Fibroblast of lung (primary cell): ENCODE measurements at regions not wholly inside any gene's neighbourhood (a gene's known extent, or its start where the extent isn't known, plus 50 kb on each side); places are given as distances from the start of the nearest gene placed in this dataset.
"Not testable (repeated sequence)": the region's sequence is repeated elsewhere in the genome, so short reads cannot be mapped to it uniquely, and the experiment has no call there.

ENCODE experiments used
- DNase-seq, 2 donors: peaks; one replicate each; pipeline versions ENCODE4 v3.0.0 to v3.0.0-alpha.2; 2010; ENCODE audit warnings: low read depth in 2 of 2
- H2AFZ ChIP-seq: 2 replicates; pipeline ENCODE4 v1.5.1; 2012; ENCODE audit warnings: low read length, control low read depth, inconsistent platforms
- H3K27ac ChIP-seq: 2 replicates; pipeline ENCODE4 v1.5.1; 2011; ENCODE audit warnings: low read length, control low read depth; ENCODE audit not compliant: insufficient read depth
- H3K27me3 ChIP-seq: 2 replicates; pipeline ENCODE4 v1.5.1; 2011; ENCODE audit warnings: mild to moderate bottlenecking, low read length; ENCODE audit not compliant: control insufficient read depth, insufficient read depth
- H3K36me3 ChIP-seq: 2 replicates; pipeline ENCODE4 v1.5.1; 2011; ENCODE audit warnings: low read length; ENCODE audit not compliant: control insufficient read depth, insufficient read depth
- H3K4me1 ChIP-seq: 2 replicates; pipeline ENCODE4 v1.5.1; 2011; ENCODE audit warnings: low read length; ENCODE audit not compliant: control insufficient read depth, insufficient read depth; ENCODE audit errors: extremely low read depth
- H3K4me2 ChIP-seq: 2 replicates; pipeline ENCODE4 v1.5.1; 2011; ENCODE audit warnings: low read length, control low read depth; ENCODE audit not compliant: insufficient read depth; ENCODE audit errors: extremely low read depth
- H3K4me3 ChIP-seq, 4 experiments: fragments of 200-600 bp in 1 of 4; sonication (generic) in 1 of 4; replicated peaks in 1 of 4; 2 replicates each; pipeline ENCODE4 v1.5.1; 2011 to 2016; ENCODE audit warnings: low read length in 4 of 4, low read depth in 3 of 4, mild to moderate bottlenecking in 3 of 4, control low read depth in 2 of 4, inconsistent platforms in 1 of 4, mixed read lengths in 1 of 4; ENCODE audit not compliant: insufficient read depth in 1 of 4; ENCODE audit errors: control extremely low read depth in 1 of 4
- H3K79me2 ChIP-seq: 2 replicates; pipeline ENCODE4 v1.5.1; 2012; ENCODE audit warnings: mild to moderate bottlenecking, low read length, inconsistent platforms; ENCODE audit not compliant: control insufficient read depth, insufficient read depth
- H3K9ac ChIP-seq: 2 replicates; pipeline ENCODE4 v1.5.1; 2011; ENCODE audit warnings: mild to moderate bottlenecking, low read length, control low read depth; ENCODE audit not compliant: insufficient read depth
- H3K9me3 ChIP-seq: 2 replicates; pipeline ENCODE4 v1.5.1; 2012; ENCODE audit warnings: low read depth, low read length; ENCODE audit not compliant: control insufficient read depth, insufficient read depth
- H4K20me1 ChIP-seq: 2 replicates; pipeline ENCODE4 v1.5.1; 2011; ENCODE audit warnings: low read length; ENCODE audit not compliant: control insufficient read depth, insufficient read depth; ENCODE audit errors: extremely low read depth
- CTCF ChIP-seq, 2 donors: IDR thresholded peaks in 1 of 2; conservative IDR thresholded peaks in 1 of 2; 1 replicate in 1 of 2; 2 replicates in 1 of 2; pipeline ENCODE4 v1.5.1; 2011 to 2012; ENCODE audit warnings: low read length in 2 of 2, control low read depth in 1 of 2, inconsistent platforms in 1 of 2, low read depth in 1 of 2, mild to moderate bottlenecking in 1 of 2
- EZH2 ChIP-seq: IDR thresholded peaks from 2 replicates; pipeline ENCODE4 v1.5.1; 2012; ENCODE audit warnings: low read length, control low read depth, mild to moderate bottlenecking; ENCODE audit errors: missing control alignments

GRCh38 chr16:52350031-52350642 lies 196.8 kb downstream of the TOX3 start:
- no peaks in the 10 kb centered on the region for H3K9me3 ChIP-seq
- no peaks in the 10 kb centered on the region for H4K20me1 ChIP-seq
- H3K27ac ChIP-seq: no peak overlapping the region
- TF ChIP-seq CTCF (conservative IDR thresholded peaks at IDR 0.05 in 1 of 2, IDR thresholded peaks at IDR 0.05 in 1 of 2; ENCODE audit: low read depth in 1 of 2, low read length in 2 of 2): no peak
- no peak for TF ChIP-seq EZH2
- no peak overlapping the region for H2AFZ ChIP-seq
- no peaks in the 10 kb centered on the region for H3K27me3 ChIP-seq
- DNase-seq: no peak
- no peak overlapping the region for H3K4me3 ChIP-seq
- H3K4me1 ChIP-seq: no peaks in the 10 kb centered on the region
- no peak overlapping the region for H3K4me2 ChIP-seq
- H3K36me3 ChIP-seq: no peaks in the 10 kb centered on the region
- H3K9ac ChIP-seq: no peak overlapping the region
- no peaks in the 10 kb centered on the region for H3K79me2 ChIP-seq

- H3K27me3 ChIP-seq: no peaks in the 10 kb centered on the region
Measured at GRCh38 chr16:52346709-52347108, 200.2 kb downstream of the TOX3 start.

GRCh38 chr16:52333673-52334072 lies 213.3 kb downstream of the TOX3 start:
- H3K9ac ChIP-seq: not testable (repeated sequence)

More at GRCh38 chr16:52346709-52347108, 200.2 kb downstream of the TOX3 start:
- no peak for TF ChIP-seq CTCF (conservative IDR thresholded peaks at IDR 0.05 in 1 of 2, IDR thresholded peaks at IDR 0.05 in 1 of 2; ENCODE audit: low read depth in 1 of 2, low read length in 2 of 2)
- TF ChIP-seq EZH2: no peak
- Histone ChIP-seq H3K9me3 (no peaks in the 10 kb centered on the region), H2AFZ (no peak overlapping the region), H3K9ac (no peak overlapping the region), H3K36me3 (no peaks in the 10 kb centered on the region), H3K4me1 (no peaks in the 10 kb centered on the region), H4K20me1 (no peaks in the 10 kb centered on the region), H3K4me3 (no peak overlapping the region), H3K79me2 (no peaks in the 10 kb centered on the region), H3K4me2 (no peak overlapping the region), H3K27ac (no peak overlapping the region)
- no peak for DNase-seq

More at GRCh38 chr16:52333673-52334072, 213.3 kb downstream of the TOX3 start:
- not testable (repeated sequence) for H3K36me3 ChIP-seq, H3K4me1 ChIP-seq, H3K79me2 ChIP-seq, H3K4me2 ChIP-seq, H3K27me3 ChIP-seq, H3K4me3 ChIP-seq, H3K27ac ChIP-seq, H4K20me1 ChIP-seq, DNase-seq, H3K9me3 ChIP-seq, H2AFZ ChIP-seq
